NCI-H82 treated with DMSO at 0.1 percent for 48 hours (cell line): ENCODE measurements at regions not wholly inside any gene's neighbourhood (a gene's known extent, or its start where the extent isn't known, plus 50 kb on each side); places are given as distances from the start of the nearest gene placed in this dataset.
"Not testable (repeated sequence)": the region's sequence is repeated elsewhere in the genome, so short reads cannot be mapped to it uniquely, and the experiment has no call there.

Experiments used
- DNase-seq: peaks from one replicate; lab custom pipeline; 2025; ENCODE audit not compliant: unreplicated experiment; lab: John Stamatoyannopoulos, UW

GRCh38 chr17:20896153-20896649 is 146.6 kb downstream of the USP22 start:
- DNase-seq = no peak

GRCh38 chr17:20898726-20899125 is 144.1 kb downstream of the USP22 start:
- not testable (repeated sequence) for DNase-seq

- DNase-seq = not testable (repeated sequence)
Observed at GRCh38 chr17:20902496-20902895, 140.3 kb downstream of the USP22 start.

- not testable (repeated sequence) for DNase-seq
Observed at GRCh38 chr17:20903549-20903948, 139.3 kb downstream of the USP22 start.

GRCh38 chr17:20908313-20909267 is 134.2 kb downstream of the USP22 start:
- DNase-seq = no peak

- no peak for DNase-seq
Observed at GRCh38 chr17:20914658-20915057, 128.2 kb downstream of the USP22 start.

GRCh38 chr17:20916383-20916782 is 126.4 kb downstream of the USP22 start:
- no peak for DNase-seq

- DNase-seq = not testable (repeated sequence)
Observed at GRCh38 chr17:20917610-20918306, 125.1 kb downstream of the USP22 start.

GRCh38 chr17:20920095-20920814 is 122.6 kb downstream of the USP22 start:
- DNase-seq = no peak

GRCh38 chr17:20920815-20921199 is 122.0 kb downstream of the USP22 start:
- no peak for DNase-seq

GRCh38 chr17:20922128-20922670 is 120.6 kb downstream of the USP22 start:
- DNase-seq = no peak

- DNase-seq = no peak
Observed at GRCh38 chr17:20924306-20924705, 118.5 kb downstream of the USP22 start.

- DNase-seq = no peak
Observed at GRCh38 chr17:20925091-20925490, 117.7 kb downstream of the USP22 start.

- no peak for DNase-seq
Observed at GRCh38 chr17:20925954-20926353, 116.9 kb downstream of the USP22 start.

- DNase-seq = no peak
Observed at GRCh38 chr17:20926532-20926931, 116.3 kb downstream of the USP22 start.

GRCh38 chr17:20927308-20927977 is 115.4 kb downstream of the USP22 start:
- no peak for DNase-seq

- DNase-seq = no peak
Observed at GRCh38 chr17:20929334-20929733, 113.5 kb downstream of the USP22 start.

GRCh38 chr17:20930081-20930760 is 112.6 kb downstream of the USP22 start:
- DNase-seq = no peak

GRCh38 chr17:20933040-20933439 is 109.8 kb downstream of the USP22 start:
- not testable (repeated sequence) for DNase-seq

GRCh38 chr17:20934288-20934687 is 108.5 kb downstream of the USP22 start:
- no peak for DNase-seq
